ENCODE measurements at regions not wholly inside any gene's neighbourhood (a gene's known extent, or its start where the extent isn't known, plus 50 kb on each side); places are given as distances from the start of the nearest gene placed in this dataset.

GRCh38 chr2:190119257-190119656 lies 56.7 kb upstream of the MSTN start:
- no peak for DNase-seq
- WGBS, 2 donors (ENCODE audit: low coverage in 1 of 2): 90 to 95% methylated on average over 6 to 14 of the region's 14 CpGs
- TF ChIP-seq CTCF (IDR thresholded peaks at IDR 0.05) (no peak), EP300 (IDR thresholded peaks at IDR 0.05; ENCODE audit: low read depth) (no peak), POLR2A (IDR thresholded peaks at IDR 0.05) (no peak), POLR2AphosphoS5 (IDR thresholded peaks at IDR 0.05) (no peak)
- in situ Hi-C loops (cut with MboI; ENCODE audit: low pct_ligation_motif_present in 1 of 4, low pct_unique_long_range_greater_than_20kb in 1 of 4, low sequenced_read_pairs in 3 of 4) (no loop called here), intact Hi-C loops (cut with DNase I; ENCODE audit: low total_unique reads) (no loop called here)
- Histone ChIP-seq H3K4me3 (no peak overlapping the region), H3K9me3 (no peaks in the 10 kb centered on the region), H3K27ac (no peak overlapping the region), H3K36me3 (no peaks in the 10 kb centered on the region), H3K4me1 (no peaks in the 10 kb centered on the region), H3K27me3 (no peaks in the 10 kb centered on the region)

GRCh38 chr2:190117305-190117704 lies 54.8 kb upstream of the MSTN start:
- Histone ChIP-seq H3K9me3 (no peaks in the 10 kb centered on the region), H3K36me3 (no peaks in the 10 kb centered on the region), H3K4me1 (no peaks in the 10 kb centered on the region), H3K27ac (no peak overlapping the region), H3K27me3 (no peaks in the 10 kb centered on the region), H3K4me3 (no peak overlapping the region)
- in situ Hi-C loops (cut with MboI; ENCODE audit: low pct_ligation_motif_present in 1 of 4, low pct_unique_long_range_greater_than_20kb in 1 of 4, low sequenced_read_pairs in 3 of 4) (no loop called here), intact Hi-C loops (cut with DNase I; ENCODE audit: low total_unique reads) (no loop called here)
- 91 to 100% methylated on average over 1 of the region's 1 CpG for WGBS, 2 donors (ENCODE audit: low coverage in 1 of 2)
- TF ChIP-seq CTCF (IDR thresholded peaks at IDR 0.05) (no peak), EP300 (IDR thresholded peaks at IDR 0.05; ENCODE audit: low read depth) (no peak), POLR2AphosphoS5 (IDR thresholded peaks at IDR 0.05) (no peak), POLR2A (IDR thresholded peaks at IDR 0.05) (no peak)
- DNase-seq: no peak

- no peaks in the 10 kb centered on the region for H3K4me1 ChIP-seq
- TF ChIP-seq POLR2A (IDR thresholded peaks at IDR 0.05) (no peak), EP300 (IDR thresholded peaks at IDR 0.05; ENCODE audit: low read depth) (no peak), POLR2AphosphoS5 (IDR thresholded peaks at IDR 0.05) (no peak), CTCF (IDR thresholded peaks at IDR 0.05) (no peak)
- DNase-seq: no peak
- H3K36me3 ChIP-seq: no peaks in the 10 kb centered on the region
- WGBS, 2 donors (ENCODE audit: low coverage in 1 of 2): 82 to 90% methylated on average over 2 of the region's 2 CpGs
- intact Hi-C loops (cut with DNase I; ENCODE audit: low total_unique reads): no loop called here
- no peaks in the 10 kb centered on the region for H3K9me3 ChIP-seq
- no peak overlapping the region for H3K27ac ChIP-seq
- in situ Hi-C loops (cut with MboI; ENCODE audit: low pct_ligation_motif_present in 1 of 4, low pct_unique_long_range_greater_than_20kb in 1 of 4, low sequenced_read_pairs in 3 of 4): no loop called here
- H3K4me3 ChIP-seq: no peak overlapping the region
- H3K27me3 ChIP-seq: no peaks in the 10 kb centered on the region
These were observed 50.5 kb upstream of the MSTN start for GRCh38 chr2:190113000-190113399.

All from transverse colon (tissue), 4 donors.